ENCODE measurements at regions not wholly inside any gene's neighbourhood (a gene's known extent, or its start where the extent isn't known, plus 50 kb on each side); places are given as distances from the start of the nearest gene placed in this dataset.

DNA sequence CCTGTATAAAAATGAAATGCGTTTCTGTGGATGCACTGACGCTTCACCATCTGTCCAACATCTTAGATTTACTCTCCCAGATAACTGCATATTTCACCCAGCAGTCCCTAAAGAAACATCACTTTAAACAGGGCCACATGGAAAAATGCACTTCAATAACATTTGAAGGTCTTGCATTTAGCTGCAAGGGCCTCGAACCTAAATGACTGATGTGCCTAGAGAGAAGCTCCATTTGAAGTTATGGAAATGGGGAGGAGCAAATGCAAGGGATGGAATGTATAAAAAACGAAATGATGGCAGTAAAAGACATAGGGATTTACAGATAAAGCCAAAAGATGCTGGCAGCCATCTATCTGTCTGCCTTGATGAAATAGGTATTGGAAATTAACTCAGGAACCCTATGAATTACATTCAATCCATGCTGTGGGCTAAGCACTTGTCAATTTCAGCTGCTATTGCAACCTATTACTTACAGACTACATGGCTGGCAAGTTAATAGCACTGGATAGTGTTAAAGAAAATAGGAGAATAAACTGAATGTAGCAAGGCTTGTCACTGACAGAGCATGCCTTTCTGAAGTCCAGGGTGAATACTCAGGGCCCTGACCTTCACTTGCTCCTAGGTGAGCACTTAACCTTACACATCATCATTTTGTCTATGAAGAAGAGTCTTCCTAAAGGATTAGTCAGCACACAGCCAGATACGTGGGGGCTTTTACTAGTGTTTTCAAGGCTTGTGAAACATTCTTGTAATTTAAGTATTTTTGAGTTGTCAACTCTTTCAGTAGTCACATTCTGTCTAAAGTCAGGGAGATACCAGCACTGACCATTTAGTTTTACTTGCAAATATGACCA lies 963.4 kb downstream of the PCDH17 start:
- no peak for DNase-seq (ENCODE audit: low read depth in 2 of 3, low spot score in 1 of 3)

DNA sequence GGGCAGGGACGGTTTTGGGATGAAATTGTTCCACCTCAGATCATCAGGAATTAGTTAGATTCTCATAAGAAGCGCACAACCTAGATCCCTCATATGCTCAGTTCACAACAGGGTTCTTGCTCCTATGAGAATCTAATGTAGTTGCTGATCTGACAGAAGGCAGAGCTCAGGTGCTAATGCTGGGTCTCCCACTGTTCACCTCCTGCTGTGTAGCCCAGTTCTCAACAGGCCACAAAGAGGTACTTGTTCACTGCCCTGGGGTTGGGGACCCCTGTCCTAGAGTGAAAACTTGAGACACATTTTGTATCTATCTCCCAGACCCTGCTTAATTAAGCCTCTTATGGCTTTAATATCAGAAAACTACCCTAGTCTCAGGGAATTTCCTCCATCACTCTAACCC lies 966.0 kb downstream of the PCDH17 start:
- no peak for DNase-seq (ENCODE audit: low read depth in 2 of 3, low spot score in 1 of 3)

DNA sequence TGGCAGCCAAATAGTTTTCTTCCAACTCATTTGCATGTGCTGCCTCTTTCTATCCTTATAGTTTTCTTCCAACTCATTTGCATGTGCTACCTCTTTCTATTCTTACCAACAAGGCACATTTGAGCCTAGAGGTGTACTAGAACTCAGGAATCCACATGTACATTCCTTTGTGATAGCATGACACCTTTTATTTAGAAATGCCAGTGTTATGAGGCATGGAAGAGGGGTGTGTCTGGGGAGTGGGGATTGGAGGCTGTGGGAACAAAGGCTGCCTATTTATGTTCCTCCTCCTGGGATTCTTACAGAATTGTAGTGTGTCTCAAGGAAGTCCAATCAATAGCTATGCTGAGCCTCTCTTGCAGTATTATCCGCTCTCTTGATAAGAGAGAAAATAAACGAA lies 966.7 kb downstream of the PCDH17 start:
- DNase-seq (ENCODE audit: low read depth in 2 of 3, low spot score in 1 of 3) = no peak

DNA sequence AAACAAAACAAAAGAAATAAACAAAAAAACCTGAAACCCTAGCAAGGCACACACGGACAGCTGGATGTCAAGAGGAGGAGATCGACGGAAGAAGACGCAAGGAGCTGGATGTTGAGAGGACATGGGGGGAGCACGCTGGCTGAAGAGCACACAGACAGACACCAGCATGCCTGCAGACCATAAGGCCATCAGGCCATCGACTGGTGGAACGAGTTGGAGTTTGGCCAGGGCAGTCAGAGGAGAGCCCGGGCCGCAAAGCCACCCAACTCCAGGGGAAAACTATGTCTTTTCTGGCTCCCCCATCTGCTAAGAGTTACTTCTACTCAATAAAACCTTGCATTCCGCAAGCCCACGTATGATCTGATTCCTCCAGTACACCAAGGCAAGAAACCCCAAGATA lies 979.6 kb downstream of the PCDH17 start:
- no peak for DNase-seq (ENCODE audit: low read depth in 2 of 3, low spot score in 1 of 3)

DNA sequence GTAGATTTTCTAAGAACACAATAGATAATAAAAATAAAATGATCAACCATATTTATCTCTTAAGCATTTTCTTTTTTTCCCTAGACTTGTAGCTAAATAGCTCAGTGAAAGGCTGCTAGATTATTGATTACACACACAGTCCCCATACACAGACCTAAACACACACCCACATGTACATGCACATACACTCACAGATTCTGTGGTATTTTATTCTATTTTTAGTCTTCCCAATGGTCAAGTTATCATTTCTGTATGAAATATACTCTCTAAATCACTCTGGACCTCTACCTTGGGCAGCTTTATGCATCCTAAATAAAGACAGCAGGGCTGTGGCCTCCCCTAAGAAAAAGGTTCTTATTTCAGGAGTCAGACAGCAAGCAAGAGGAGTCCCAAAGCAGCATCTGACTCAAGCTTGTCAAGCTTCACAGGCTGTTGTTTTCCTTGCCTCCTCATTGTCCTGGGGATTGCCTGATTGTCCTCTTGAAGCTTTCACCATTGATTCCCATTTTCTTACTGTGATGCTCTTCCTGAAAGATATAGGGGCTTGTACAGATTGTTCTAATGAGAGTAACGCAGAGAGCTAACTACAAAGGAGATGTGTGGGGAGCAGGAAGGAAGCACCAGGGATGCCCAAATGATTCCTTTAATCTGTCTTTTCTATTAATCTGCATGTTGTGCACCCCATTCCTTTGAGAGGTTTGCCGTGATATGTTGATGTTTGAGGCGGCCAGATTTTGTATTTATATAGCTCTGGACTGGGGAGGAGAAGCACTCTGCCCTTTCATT lies 986.5 kb downstream of the PCDH17 start:
- DNase-seq (ENCODE audit: low read depth in 2 of 3, low spot score in 1 of 3) = no peak

DNA sequence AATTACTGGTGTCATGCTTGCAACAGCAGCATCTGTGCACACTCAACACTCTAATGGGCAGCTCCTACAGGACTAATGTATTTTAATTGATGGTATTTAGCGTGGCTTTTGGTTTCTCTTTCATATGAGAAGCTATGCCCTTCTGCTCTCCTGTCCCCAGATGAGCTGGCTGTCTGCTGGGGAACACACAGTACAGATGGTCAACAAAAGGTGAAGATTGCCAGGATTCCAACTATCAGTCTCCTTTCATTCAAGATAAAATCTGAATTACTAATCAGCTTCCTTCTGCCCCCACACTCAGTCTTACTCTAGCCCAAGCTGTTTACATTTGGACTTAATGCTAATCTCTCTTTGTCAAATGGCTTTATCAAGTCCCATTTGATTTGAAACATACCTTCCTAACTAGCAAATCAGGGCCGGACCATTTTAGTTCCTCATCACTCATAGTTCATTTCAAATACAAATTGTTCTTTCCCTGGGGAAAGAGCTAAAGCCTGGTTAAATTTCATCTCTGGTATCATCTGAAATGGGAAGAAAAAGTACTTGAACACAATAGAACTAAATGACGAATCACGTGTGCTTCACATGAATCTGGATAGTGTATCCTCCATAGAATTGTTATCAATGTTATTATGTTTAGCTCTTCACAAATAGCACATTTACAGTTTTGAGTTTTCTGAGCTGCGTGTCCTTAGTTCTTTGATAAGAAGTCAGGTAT lies 988.0 kb downstream of the PCDH17 start:
- no peak for DNase-seq (ENCODE audit: low read depth in 2 of 3, low spot score in 1 of 3)

DNA sequence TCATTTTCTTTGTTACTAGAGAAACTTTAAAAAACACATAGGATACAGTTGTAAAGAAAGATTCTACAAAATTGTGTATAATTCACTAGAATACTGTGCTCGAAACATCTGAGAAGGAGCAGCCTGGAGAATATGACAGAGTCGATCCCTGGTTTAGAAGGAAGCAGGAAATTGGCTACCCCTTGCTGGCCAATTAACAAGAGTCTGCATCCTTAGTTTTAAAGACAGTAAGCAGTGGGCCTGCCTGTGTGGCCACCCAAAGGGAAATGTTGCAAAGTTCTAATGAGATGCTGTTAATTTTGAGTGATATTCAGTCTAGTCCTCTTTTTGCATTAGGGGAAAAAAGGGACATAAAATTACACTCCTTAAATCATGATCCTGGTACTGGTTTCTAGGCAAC lies 988.6 kb downstream of the PCDH17 start:
- DNase-seq (ENCODE audit: low read depth in 2 of 3, low spot score in 1 of 3) = no peak

DNA sequence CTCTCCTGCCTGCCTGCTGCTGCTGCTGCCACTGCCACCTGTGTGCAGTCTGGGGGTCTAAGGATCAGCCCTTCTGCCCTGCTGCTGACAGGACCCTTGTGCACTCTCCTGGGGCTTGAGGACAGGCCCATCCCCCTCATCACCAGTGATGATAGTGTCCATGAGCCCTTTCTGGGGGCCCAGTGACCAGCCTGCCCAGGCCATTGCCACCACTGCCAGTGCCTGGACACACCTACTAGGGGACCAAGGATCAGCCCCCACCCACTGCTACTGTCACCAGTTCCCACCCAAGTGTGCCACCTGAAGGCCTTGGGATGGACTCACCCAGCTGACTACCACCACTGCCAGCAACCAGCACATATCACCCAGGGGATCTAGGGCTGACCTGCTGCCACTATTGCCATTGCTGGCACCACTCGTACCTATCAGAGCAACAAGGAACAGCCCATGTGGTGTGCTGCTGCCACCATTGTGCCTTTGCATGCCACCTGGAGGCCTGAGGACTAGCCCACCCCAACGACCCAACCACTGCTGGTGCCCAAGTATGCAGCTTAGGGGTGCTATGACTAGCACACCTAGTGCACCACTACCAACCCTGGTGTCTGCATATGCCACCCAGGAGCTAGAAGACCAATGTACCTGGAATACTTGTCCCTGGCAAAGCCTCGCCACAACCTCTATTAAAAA lies 994.3 kb downstream of the PCDH17 start:
- DNase-seq (ENCODE audit: low read depth in 2 of 3, low spot score in 1 of 3) = no peak

DNA sequence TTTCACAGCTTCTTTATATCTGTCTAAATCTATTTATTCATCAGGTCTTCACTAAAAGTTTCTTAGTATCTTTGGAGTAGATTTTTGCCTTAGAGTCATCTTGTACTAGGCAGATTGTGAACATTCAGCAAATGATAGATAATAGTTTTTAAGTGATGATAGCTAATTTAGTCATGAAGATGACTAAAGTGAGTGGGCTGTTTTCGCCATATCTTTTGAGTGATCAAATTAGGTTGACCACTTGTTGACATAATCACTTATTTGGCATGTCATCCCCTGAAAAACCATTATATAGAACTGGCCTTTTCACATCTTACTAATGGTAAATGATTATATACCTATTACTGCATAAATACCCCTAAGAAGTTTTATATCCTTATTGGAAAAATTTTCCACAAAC lies 999.2 kb downstream of the PCDH17 start:
- DNase-seq (ENCODE audit: low read depth in 2 of 3, low spot score in 1 of 3) = no peak

DNA sequence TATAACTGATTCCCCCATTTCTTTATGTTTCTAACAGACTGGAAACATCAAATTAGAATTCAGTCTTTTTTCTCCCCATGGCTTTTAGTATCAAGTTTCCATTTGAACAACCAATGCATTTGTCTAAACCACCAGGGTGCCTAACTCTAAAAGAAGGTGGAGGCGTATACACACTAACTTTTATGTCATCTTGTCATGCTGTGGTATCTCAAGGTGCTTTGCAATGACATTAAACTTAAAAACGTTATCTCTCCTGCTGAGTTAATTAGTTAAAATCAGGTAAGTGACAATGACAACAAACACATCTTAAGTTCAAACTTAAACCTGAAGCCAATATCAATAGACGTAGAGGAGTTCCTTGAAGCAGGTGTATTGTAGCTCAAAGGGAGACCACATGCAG lies 1001.7 kb downstream of the PCDH17 start:
- DNase-seq (ENCODE audit: low read depth in 2 of 3, low spot score in 1 of 3) = no peak

DNA sequence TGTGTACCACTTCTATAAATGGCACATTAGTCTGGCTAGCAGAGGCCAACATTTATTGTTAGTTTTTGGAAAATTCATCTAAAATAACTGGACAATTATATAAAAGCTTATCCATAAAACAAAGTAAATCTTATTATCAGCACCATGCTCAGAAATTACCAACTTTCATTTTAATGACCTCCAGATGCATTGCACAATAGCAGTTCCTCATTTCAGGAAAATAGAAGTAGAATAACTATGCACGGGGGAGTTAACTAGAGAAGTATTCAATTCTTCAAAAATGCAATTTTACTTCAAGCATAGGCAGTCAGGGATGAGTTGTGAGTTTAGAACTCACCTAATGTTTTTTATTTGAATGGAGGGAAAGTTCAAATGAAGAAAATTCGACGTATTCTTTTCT lies 1023.5 kb downstream of the PCDH17 start:
- no peak for DNase-seq (ENCODE audit: low read depth in 2 of 3, low spot score in 1 of 3)

DNA sequence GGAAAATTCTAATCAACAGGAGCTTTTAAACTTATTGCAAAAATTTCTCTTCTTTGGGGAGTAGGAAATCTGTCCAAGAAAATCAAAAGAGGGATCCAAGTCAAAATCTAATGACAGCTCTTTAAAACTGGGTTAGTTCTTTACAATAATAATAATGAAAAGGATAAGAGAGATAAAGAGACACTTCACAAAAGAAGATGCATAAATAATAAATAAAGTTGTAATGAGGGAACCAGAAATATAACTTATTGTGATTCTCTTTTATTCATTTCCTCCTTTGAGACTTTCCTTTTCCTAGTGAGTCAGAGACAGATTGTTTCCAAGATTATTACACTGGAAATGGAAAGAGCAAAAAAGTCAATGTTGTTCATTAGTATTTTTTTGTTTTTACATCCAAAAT lies 1029.3 kb downstream of the PCDH17 start:
- DNase-seq (ENCODE audit: low read depth in 2 of 3, low spot score in 1 of 3) = no peak

DNA sequence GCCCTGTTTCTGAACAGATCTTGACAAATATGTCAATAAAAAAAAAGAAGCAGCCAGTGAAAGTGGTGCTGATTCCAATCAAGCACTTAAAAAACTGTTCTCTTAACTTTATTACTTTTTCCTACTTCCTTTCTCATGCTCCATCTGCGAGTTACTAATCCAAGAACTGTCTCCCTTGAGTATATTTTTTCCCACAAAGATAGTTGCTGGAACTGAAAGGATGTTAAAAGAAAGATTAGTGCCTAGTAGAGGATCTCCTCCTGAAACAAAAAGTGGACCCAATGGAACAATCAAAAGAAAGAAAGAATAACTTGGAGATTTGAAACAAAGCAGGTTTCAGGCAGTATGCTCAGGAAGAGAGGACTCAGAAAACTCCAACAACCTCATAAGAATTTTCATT lies 1034.8 kb downstream of the PCDH17 start:
- no peak for DNase-seq (ENCODE audit: low read depth in 2 of 3, low spot score in 1 of 3)

DNA sequence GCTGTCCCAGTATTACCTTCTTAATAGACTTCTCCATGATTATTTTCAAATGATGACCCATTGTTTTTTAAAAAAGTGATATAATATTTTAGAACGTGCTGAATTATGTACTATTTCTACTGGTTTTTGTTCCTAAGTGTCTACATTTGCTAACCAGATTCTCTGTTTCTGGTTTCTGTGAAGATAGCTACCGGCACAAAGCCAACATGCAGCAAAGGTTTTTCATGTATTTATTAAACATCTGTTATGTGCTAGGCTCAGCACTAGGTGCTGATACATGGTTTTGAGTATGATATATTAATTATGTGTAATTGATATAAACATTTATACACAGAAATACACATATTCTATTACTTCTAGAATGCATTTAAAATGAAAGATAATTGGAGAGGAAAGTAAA lies 1035.6 kb downstream of the PCDH17 start:
- DNase-seq (ENCODE audit: low read depth in 2 of 3, low spot score in 1 of 3) = no peak

DNA sequence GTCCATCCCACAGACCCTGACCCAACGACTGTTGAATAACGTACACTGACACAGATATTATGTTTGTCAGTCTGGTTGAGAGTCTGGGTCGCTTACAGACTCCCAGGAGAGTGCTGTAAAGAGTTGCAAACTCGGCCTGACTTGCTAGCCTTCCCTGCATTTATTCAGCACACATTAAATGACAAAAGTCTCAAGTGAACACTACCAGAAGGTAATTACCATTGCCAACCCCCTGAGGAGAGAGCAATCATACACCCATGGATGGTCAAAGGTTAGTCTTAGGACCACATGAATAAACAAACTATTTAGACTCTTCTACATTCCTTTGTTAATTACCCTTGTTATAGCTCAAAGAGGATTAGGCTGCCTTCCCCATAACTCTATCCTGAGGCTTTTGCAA lies 1048.6 kb downstream of the PCDH17 start:
- no peak for DNase-seq (ENCODE audit: low read depth in 2 of 3, low spot score in 1 of 3)

DNA sequence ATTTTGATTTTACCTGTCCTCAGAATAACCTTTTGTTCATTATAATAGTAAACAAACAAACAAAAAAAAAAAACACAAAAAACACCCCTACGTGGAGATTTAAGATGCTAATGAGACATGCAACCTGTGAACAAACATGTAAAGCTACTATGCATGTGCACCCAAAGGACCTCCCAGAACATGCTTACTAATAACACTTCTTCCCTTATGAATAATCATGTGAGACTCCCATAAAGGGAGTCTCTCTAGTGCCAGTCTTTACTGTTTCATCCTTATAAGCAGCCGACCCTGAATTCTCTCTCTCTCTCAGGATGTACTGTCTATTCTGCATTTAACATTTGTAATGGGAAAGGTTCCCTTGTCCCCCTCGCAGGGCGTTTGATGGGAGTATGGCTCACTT lies 1051.1 kb downstream of the PCDH17 start:
- DNase-seq (ENCODE audit: low read depth in 2 of 3, low spot score in 1 of 3) = no peak

DNA sequence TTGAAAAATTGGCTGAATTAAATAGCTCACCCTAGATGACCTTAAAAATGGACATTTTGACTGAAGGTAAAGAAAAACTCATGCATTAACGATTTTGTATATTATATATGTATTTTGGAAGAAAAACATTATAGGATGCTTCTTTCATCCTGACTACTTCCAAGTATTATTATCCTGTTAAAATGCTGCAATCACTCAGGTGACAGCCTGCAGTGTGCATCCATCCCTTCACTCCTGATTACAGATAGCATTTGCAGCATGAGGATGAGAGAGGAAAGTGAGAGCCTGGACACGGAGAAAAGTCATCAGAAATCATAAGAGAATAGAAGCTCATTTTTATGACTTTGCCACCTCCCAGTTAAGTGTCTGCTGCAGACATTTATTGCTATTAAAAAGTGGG lies 1055.6 kb downstream of the PCDH17 start:
- no peak for DNase-seq (ENCODE audit: low read depth in 2 of 3, low spot score in 1 of 3)

DNA sequence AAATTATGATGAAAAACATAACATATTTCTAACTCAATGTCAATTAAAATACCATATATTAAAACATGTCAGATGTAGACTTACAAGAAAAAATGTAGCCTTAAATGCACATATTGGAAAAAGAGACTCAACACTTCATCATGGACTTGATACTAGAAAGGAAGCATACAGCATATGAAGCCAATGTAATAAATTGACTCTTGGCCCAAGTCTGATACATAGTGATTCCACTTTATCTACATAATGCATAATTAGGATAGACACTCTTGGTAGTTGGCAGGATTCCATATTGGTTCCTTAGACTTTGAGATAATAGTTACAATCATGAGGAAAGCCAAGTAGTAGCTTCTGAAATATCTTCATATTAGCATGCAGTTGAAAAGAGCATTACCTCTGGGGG lies 1067.0 kb downstream of the PCDH17 start:
- no peak for DNase-seq (ENCODE audit: low read depth in 2 of 3, low spot score in 1 of 3)

DNA sequence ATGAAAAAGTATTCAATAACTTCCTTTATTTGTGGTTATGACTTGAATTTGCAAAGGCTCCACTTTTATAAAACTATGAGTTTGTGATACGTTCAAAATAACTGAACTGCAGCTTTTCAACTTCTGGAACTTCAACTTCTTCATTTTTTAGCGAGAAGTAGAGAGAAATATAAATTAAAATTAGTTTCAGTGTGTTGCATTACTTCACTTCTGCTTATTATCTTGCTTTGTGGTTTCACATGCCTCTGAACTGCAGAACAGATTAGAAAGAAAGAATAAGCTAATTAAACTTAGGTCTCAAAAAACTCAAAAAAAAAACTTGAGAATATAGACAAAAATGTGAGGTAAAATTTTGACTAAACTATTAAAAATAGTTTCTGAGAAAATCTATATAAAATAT lies 1073.4 kb downstream of the PCDH17 start:
- DNase-seq (ENCODE audit: low read depth in 2 of 3, low spot score in 1 of 3) = no peak

DNA sequence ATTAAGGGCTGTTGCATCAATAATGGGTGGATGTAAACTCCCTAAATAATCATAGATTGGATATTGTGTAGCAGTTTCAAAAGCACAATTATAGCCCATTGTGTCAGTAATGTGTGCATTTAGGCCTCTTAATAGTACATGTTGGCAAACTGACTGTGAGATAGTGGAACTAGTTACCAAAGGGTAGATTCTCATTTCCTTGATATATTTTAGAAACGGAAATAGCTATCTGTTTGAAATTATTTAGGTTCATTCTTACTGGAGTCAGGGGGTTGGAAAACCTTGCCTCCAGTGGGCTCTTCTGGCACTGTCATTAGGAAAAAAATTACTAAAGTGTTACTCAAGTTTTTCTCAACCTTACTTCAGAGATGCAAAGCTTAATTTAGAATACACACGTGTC lies 1074.9 kb downstream of the PCDH17 start:
- DNase-seq (ENCODE audit: low read depth in 2 of 3, low spot score in 1 of 3) = no peak

DNA sequence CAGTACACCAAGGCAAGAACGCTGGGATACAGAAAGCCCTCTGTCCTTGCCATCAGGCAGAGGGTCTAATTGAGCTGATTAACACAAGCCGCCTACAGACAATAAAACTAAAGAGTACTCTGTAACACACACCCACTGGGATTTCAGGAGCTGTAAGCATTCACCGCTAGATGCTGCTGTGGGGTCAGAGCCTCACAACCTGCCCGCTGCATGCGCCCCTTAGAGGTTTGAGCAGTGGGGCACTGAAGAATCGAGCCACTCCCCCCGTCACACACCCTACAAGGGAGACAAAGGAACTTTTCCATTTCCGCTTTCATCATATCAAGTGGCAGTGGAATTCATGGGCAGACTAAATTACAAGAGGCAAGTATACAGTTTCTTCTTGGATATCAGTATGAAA lies 1080.6 kb downstream of the PCDH17 start:
- no peak for DNase-seq (ENCODE audit: low read depth in 2 of 3, low spot score in 1 of 3)

All from stimulated activated CD4-positive, alpha-beta T cell treated with anti-CD3 and anti-CD28 coated beads, Interleukin-12 subunit alpha, Interleukin-12 subunit beta, amount 100 ng/mL, for 48 hours (primary cell).